Muscle of back (tissue), 3 donors: ENCODE measurements at regions not wholly inside any gene's neighbourhood (a gene's known extent, or its start where the extent isn't known, plus 50 kb on each side); places are given as distances from the start of the nearest gene placed in this dataset.

Experiments
- DNase-seq, 3 donors: peaks; one replicate each; pipeline versions ENCODE4 v3.0.0 to v3.0.0-alpha.2; 2013

DNA sequence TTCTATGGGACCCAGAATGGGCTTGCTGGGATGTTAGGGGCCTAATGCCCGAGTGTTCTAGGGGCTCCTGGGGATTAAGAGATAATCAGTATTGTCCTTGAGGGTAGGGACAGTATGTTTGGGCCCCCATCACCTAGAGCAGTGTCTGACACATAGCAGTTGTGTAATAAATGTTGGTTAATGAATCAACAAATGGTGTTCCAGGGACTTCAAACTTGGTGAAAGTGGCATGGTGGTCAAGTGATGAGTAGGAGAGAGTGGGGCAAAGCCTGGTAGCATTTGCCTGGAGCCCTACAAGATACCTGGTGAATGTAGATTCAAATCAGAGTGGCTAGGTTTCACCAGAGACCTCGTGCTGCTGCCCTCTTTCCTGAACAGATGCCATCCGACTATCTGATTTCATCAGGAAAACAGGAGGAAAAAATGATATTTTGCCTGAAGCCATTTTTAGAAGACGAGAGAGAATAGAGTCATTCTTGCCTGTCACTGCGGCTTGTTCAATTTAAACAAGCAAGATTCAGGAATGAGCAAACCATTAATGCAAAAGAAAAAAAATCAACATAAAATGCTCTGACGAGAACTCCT lies 117.3 kb downstream of the RPL22L1 start:
- no peak for DNase-seq

DNA sequence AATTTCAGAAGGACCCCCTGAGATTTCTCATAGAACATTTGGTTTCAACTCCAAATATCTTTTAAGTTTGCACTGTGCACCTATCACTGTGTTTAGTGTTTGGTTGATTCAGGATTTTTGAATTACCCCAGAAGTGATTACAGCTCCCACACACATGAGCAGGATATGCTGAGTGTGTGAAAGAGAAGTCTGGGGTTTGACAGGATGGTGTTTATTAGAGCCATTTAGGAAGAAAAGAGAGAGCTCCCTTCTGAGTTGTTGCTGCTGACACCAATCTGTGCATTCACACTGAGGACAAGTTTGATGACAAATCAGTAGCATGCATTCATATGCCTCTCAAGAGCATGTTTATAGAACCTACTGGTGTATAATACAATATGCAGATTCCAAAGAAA lies 118.1 kb downstream of the RPL22L1 start:
- peak in 1 of 3 donors; percentile 41 for DNase-seq

DNA sequence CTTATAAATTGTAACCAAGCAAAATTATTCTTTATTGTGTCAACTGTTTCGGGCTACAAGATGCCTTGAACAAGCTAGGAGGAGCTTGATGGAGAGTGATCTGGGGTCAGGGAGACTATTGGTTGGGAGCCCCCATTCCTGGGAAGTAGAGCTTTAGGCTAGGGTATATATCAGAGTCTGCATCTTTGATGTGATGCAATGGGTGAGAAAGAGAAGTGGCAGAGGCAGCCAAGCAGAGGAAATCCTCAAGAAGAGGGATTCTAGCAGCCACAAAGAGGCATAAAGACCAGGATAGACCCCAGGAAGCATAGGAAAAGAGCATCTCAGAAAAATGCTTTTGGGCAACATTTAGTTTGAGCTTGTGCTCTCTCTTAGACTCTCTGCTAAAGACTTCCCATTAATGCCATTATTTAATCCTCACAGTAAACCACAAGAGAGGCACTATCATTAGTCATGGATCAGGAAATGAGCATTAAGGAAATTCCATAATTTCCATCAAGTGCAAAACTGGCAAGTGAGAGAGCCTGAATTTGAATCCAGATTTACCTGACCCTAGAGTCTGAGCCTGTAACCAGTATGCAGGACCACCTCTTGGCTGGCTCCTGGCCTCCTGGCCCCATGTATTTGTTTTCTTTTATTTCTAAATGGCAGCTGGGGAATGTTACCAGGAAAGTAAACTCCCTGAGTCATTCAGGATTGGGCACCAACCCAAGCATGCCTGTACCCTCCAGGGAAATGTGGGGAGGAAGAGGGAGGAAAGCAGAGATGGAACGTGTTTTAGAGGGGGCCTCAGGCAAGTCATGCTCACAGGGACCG lies 118.7 kb downstream of the RPL22L1 start:
- DNase-seq = peak in 1 of 3 donors; percentile 94

DNA sequence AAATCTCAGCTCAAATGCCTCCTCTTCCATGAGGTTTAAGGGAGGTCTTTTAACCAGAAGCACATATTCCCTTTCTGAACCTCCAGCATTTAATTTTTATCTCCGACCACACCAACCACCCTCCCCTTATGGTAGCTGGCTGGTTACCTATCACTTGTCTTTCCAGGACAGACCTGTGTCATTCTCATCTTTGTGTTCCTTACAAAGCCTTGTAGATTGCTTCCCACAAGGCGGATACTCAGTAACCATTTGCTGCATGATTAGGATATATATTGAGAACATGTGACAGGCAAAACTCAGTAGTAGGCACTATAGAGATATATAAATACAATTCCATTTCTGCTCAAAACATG lies 119.5 kb downstream of the RPL22L1 start:
- DNase-seq = no peak

DNA sequence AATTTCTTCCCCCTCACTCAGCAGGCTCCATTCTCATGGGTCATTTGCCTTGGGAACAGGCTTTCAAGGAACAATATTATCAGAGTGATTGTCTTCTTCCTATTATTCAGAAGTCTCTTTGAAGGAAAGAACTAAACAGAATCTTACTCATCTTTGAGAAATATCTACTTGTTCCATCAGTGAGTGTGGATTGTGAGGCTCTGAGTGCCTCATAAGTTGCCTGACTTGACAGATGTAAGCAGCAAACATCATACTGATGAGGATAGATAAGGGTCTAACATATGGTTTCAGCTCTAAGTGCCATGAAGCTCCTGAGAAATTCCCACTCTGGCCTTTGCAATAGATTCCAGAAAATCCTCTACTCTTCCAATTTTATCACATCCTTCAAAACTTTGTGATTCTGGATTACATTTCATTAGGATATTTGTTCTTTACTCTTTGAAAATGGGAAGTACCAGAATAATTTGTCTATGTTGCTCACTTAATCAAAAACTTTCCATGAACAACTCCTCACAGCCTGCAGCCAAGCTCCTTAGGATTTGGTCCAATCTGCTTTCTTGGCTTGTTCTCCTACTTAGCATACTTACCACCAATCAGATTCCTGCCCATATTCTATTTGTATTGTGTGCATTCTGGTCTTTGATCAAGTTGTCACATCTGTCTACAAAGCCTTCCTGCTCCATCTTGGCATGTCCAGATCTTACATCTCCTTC lies 120.1 kb downstream of the RPL22L1 start:
- no peak for DNase-seq

DNA sequence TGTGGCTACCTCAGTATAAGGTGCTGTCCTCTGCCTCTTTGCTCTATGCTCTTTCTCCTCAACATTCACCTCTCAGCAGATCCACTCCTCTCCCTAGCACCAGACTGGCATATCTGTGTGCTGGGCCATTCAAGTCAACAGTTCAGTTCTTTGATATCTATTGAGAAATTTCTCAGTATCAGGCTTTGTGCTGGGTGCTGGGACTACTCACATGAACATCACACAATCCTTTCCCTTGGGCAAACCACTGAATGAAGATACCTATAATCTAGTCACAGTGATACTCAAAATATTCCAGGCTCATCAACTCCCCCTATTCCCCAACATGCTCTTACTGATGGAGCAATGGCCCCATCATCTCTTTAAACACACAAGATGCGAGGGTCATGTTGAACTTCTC lies 120.8 kb downstream of the RPL22L1 start:
- DNase-seq = no peak

DNA sequence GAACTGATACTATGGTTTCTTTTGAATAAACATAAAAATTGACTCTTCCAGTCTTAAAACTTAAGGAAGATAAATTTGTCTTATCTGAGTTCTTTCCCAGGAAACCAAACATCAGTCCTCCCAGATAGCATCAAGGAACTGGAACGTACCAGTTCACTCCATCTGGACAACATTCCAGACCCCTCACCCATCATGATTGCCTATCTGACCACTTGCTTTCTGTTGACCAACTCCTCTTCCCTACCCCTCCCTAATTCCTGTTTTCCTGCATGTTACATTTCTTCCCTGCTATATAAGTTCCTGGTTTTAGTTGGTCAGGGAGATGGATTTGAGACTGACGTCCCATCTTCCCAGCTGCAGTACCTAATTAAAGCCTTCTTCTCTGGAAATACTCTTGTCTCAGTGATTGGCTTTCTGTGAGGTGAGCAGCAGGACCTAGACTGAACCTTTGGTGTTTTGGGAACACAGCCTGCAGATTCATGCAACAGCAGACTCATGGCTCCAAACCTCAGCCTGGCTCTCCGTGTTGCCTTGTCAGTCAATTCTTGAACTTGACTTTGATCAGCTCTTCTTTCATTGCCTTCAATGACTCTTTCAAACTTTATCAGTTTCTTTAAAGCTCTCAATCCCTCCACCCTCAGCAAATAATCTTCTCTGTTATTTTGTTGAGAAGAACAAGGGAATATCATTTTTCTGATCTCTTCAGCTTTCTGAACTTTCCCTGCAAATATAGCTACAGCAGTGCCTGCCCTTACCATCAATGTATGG lies 123.6 kb downstream of the RPL22L1 start:
- no peak for DNase-seq

DNA sequence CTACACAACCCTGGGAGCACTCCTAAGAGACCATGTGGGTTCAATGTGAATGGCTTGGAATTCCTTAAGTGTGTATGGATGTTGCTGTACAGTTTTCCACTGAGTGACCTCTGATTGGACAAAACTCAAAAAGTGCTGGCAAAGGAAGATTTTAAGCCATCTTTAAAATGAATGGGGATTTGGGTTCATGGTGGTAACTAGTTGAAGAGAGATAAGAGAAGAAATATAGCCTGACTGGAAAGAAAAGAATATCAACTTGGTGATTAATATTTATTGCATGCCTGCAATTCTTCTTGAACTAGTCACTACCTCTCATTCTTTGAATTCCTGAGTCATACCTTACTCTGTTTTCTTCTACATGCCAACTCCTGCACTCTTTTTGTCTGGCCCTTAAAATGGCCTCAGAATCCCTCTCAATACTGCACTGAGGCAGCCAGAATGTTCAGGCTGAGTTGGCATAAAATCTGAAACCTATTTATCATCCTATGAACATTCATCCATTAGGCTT lies 124.7 kb downstream of the RPL22L1 start:
- DNase-seq = peak in 1 of 3 donors; percentile 71

DNA sequence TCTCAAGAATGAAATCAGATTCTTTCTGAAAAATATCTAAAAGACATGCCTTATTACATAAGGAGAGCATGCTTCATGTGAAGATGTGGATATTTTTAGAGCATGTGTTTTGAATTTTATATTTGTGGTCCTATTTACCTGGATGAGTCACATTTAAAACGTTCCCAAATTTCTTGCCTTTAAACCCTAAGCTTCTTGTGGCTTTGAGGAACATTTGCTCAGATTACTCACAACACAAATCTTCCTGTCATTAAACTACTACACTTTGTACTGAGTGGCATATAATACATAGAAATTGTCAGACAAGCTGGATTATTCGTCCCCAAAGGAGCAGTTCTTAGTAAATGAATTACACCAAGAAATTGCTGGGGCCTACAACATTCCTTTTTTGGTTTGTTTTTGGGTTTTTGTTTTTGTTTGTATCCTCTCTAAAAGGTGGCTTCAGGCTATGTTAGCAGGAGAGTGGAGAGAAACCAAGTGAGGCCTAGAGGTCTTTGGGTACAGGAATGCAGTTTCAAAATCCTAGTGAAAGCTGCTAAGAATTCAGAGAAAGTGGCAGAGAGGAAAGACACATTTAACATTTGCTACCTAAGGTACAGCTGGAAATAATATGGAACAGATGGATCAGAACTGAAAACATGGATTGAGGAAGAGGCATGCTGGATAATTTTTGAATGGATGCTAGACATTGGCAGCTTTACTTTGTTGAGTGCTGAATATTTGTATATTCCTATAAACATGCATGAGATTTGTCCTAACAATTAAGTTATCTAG lies 128.1 kb downstream of the RPL22L1 start:
- no peak for DNase-seq

DNA sequence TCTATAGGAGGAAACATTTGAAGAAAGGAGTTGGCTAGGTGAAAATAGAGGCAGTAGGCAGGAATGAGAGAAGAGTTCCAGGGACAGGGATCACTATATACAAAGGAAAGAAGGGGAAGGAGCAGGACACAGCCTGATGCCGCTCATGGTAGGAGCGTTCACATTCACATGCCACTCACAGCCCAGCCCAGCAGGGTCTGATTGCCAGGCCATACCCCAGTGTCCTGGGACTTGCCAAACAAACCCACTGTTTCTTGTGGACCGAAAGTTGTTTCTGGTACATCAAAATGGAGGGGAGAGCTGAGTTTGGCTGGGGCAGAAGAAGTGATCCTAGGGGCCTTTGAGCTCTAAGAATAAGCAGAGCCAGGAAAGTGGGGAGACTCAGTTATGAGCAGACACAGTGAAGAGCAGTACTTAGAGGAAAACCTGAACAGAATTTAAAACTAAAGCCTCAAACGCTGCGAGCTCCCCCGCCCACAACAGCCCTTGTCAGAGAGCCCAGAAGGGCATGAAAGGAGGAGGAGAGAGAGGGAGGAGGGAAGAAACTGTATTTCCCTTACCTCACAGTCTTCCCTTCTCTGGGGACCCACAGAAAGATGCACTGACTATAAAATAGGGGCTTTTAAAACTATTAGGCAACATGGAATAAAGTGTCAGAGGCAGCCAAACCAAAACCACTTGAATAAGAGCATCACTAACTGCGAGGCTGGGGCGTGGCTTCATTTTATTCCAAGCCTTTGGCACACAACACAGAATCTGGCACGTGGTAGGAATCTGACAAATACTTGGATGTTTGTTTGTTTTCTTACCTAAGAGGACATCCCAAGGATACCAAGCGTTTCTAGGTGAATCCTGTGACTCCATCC lies 129.0 kb downstream of the RPL22L1 start:
- DNase-seq = peak; percentile 30 to 66 (median 62)

DNA sequence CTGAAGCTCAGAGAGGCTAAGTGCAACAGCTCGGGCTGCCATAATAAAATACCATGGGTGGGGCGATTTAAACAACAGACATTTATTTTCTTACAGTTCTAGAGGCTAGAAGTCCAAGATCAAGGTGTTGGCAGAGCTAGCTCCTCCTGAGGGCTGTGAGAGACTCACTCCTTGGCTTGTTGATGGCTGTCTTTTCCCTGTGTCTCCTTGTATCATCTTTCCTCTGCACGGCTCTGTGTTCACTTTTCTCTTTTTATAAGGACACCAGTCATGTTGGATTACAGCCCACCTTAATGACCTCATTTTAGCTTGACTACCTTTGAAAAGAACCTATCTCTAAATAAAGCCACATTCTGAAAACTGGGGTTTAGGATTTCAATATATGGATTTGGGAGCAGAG lies 129.7 kb downstream of the RPL22L1 start:
- DNase-seq = no peak

DNA sequence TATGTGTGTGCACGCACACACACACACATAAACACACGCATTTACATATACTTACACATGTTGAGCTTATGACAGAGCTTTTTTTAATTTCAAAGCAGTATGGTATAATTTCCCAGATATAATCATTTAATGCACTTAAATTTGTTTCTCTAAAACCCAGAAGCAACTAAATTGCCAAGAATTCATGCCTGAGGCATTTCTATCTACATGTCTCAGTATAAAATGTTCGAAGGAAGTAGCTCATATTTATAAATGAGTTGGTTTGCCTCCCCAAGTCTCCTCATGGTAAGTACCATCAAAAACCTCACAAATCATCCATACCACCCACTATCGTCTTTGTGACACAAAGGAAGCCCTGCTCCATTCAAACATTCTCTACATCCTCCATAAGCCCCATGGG lies 130.6 kb downstream of the RPL22L1 start:
- no peak for DNase-seq

DNA sequence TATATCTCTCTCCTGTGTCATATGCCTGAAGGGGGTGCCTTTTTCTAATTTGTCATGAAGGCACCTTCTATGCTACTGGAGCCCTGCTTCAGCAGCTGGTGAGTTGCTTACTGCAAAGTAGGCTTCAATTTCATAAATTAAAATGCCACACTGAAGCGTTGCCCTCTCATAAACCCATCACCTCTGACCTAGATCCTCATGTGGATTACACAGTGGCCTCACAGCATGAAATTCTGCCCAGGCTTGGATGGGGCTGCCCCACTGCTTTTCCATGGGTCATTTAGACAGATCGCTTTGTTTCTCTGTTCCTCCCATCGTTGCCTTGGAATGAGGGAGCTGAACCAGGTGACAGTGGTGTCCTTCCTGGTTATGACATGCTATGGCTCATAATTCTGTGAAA lies 131.2 kb downstream of the RPL22L1 start:
- no peak for DNase-seq

DNA sequence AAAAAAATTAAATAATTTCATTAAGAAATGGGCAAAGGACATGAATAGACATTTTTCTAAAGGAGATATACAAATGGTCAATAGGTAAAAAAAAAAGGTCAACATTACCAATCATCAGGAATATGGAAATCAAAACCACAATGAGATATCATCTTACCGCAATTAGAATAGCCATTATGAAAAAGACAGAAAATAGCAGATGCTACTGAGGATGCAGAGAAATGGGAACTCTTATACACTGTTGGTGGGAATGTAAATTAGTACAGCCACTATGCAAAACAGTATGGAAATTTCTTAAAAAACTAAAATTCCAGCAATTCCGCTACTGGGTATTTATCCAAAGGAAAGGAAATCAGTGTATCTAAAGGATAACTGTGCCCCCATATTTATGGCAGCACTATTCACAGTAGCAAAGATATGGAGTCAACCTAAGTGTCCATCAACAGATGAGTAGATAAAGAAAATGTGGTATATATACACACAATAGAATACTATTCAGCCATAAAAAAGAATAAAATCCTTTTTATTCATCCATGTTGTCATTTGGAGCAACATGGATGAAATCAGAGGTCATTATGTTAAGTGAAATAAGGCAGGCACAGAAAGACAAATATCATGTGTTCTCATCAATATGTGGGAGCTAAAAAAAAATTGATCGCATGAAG lies 132.4 kb downstream of the RPL22L1 start:
- no peak for DNase-seq

DNA sequence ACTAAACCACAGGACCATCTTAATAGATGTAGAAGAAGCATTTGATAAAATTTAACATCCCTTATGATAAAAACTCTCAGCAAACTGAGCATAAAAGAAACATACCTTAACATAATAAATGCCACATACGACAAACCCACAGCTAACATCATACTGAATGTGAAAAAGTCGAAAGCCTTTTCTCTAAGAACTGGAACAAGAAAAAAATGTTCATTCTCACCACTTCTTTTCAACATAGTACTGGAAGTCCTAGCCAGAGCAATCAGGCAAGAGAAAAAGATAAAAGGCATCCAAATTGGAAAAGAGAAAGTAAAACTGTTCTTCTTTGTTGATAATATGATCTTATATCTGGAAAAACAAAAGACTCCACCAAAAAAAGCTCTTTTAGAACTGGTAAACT lies 134.2 kb downstream of the RPL22L1 start:
- DNase-seq = no peak

DNA sequence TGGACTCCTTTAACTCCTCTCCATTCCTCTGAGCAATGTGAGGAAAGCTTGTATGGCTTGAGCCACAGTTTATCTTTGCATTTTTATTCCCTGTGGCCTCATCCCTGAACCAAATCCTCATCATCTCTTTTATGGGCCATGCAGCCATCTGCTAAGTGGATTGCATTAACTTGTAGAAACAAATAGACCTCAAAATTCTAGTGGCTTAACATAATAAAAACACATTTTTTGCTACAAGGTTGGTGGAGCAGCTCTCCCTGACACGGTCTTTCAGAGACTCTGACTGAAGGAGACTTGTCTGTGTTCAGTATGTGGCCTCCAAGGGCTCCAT lies 135.3 kb downstream of the RPL22L1 start:
- DNase-seq = no peak

DNA sequence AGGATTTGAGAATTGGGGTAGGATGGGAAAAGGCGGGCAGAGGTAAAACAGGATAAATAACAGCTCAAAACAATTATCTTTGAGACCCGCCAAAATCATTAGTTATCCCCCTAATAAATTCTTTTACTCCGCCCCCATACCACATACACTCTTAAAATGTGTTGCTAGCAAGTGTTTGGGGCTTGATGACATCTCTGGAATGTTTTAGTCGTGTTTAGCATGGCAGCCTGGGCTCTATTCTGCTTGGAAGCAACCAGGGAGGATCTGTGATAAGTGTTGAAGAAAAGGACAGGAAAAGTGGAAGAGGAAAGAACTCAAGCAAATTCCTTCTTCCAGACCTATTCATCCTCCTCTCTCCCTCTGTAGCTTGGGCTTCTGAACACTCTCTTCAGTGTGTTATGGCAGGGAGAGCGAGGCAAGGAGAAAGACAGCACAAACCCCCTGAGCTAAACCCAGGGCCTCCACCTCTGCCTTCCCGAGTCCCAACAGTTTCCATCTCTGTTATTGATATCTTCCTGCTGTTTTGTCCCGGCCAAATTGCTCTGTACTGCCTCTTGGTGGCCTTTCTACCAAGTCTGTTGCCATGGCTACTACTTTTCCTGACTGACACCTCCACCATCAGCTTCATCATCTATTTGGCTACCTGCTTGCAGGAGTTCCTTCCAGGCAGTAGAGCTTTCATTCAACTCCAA lies 135.8 kb downstream of the RPL22L1 start:
- no peak for DNase-seq

DNA sequence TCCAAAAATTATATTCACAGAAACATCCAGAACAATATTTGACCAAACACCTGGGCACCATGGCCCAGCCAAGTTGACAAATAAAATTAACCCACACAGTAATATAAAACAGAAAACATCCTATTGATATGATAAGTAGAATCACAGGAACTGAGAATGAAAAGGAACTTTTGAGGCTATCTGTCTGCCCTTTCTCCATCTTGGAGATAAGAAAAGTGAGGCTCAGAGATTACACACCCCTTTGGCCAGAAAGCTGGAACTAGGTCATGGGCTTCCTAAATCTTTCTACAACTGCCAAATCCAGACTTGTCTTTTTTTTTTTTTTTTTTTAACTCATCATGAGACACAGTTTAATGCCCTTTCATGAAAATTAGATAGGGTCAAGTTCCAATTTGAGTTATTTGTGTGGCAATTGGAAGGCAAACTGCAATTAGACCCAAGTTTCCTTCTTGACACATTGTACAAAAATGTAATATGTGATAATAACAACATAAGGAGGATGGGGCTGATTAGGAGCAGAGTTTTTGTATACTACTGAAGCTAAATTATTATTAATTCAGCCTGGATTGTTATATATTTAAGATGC lies 137.2 kb downstream of the RPL22L1 start:
- no peak for DNase-seq

DNA sequence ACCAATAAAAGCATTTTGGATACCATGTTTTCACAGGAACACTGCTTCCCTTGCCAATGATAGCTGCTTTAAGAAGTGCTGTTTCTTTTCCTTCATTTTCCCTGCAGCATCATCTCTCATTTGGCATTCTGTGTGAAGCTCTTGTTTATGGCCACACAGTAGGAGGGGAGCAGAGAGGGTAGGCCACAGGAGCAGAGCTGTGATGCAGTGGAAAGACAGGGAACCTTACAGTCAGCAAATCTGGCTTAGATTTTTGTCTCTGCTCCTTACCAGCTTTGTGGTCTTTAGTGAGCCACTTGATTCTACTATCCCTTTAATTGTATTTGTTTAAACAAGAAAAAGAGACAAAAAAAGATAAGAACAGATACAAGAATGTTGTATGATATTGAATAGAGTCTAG lies 138.7 kb downstream of the RPL22L1 start:
- no peak for DNase-seq
